ENCODE measurements at regions not wholly inside any gene's neighbourhood (a gene's known extent, or its start where the extent isn't known, plus 50 kb on each side); places are given as distances from the start of the nearest gene placed in this dataset.

GRCh38 chr12:114749065-114749464, 65.1 kb upstream of the TBX3 start (continued):
- TF ChIP-seq ZBTB33 (IDR thresholded peaks at IDR 0.05; ENCODE audit: borderline replicate concordance, low read depth), result no peak

- POLR2A ChIA-PET, result interaction anchor here (0.6 kb wide), 1 partner anchor 77 kb away, joined by 3 read pairs; no protein-coding TSS in a partner anchor
- Histone ChIP-seq H3K27ac (ENCODE audit: low read depth in 2 of 2, low read length in 1 of 2) (no peak overlapping the region), H3K4me2 (no peak overlapping the region), H3K9me2 (no peaks in the 10 kb centered on the region), H4K20me1 (ENCODE audit: insufficient read depth) (no peaks in the 10 kb centered on the region), H3K27me3 (ENCODE audit: insufficient read depth) (no peaks in the 10 kb centered on the region), H3K36me3 (replicated peaks in 1 of 2; ENCODE audit: control insufficient read depth in 1 of 2, insufficient read depth in 2 of 2, low read length in 1 of 2) (no peaks in the 10 kb centered on the region), H2AFZ (ENCODE audit: low read depth) (no peak overlapping the region), H3K4me3 (ENCODE audit: low read depth in 2 of 2, low read length in 1 of 2) (no peak overlapping the region), H3K9me3 (no peaks in the 10 kb centered on the region), H3F3A (replicated peaks; ENCODE audit: insufficient read depth) (no peaks in the 10 kb centered on the region), H3K79me2 (ENCODE audit: insufficient read depth) (no peaks in the 10 kb centered on the region), H3K4me1 (ENCODE audit: control insufficient read depth in 1 of 2, insufficient read depth in 2 of 2, low read depth in 1 of 2, low read length in 1 of 2) (peaks cover 0 to 20% of the 10 kb centered on the region in 2 experiments; a peak in 2 of 4 replicates), H3K9ac (no peak overlapping the region)
- DNase-seq, result no peak
- WGBS (ENCODE audit: low lambda C conversion rate), result 82% methylated on average over 20 of the region's 20 CpGs
- TF ChIP-seq REST (IDR thresholded peaks at IDR 0.05; ENCODE audit: low read depth, low read length) (no peak), TEAD4 (IDR thresholded peaks at IDR 0.05; ENCODE audit: borderline replicate concordance, insufficient read depth) (no peak), MEF2A (IDR thresholded peaks at IDR 0.05; ENCODE audit: borderline replicate concordance, low read depth) (no peak), SMC3 (IDR thresholded peaks at IDR 0.05; ENCODE audit: low read depth, low read length) (no peak), POLR2AphosphoS5 (IDR thresholded peaks at IDR 0.05; ENCODE audit: low read depth, low read length) (no peak), NFIC (IDR thresholded peaks at IDR 0.05; ENCODE audit: borderline replicate concordance) (no peak), USF1 (IDR thresholded peaks at IDR 0.05; ENCODE audit: borderline replicate concordance, low read depth) (no peak), MAX (IDR thresholded peaks at IDR 0.05; ENCODE audit: low read depth) (no peak), ELF1 (IDR thresholded peaks at IDR 0.05) (no peak), NRF1 (IDR thresholded peaks at IDR 0.05; ENCODE audit: low read depth, low read length) (no peak), CHD2 (IDR thresholded peaks at IDR 0.05; ENCODE audit: low read length, partially characterized antibody) (no peak), CTCF (IDR thresholded peaks at IDR 0.05) (no peak), SIN3A (IDR thresholded peaks at IDR 0.05; ENCODE audit: borderline replicate concordance, low read depth, low read length) (no peak)
- CTCF ChIA-PET, result interaction anchor here (1.1 to 1.6 kb wide), 3 partner anchors 9 to 709 kb away, joined by 3 to 5 read pairs (median 4); no protein-coding TSS in a partner anchor
Measured at GRCh38 chr12:114747012-114747858, 63.3 kb upstream of the TBX3 start.

All from SK-N-SH (cell line).